Stimulated activated CD8-positive, alpha-beta memory T cell treated with anti-CD3 and anti-CD28 coated beads, Interleukin-15, amount 100 ng/mL, for 1 hour (primary cell): ENCODE measurements at regions not wholly inside any gene's neighbourhood (a gene's known extent, or its start where the extent isn't known, plus 50 kb on each side); places are given as distances from the start of the nearest gene placed in this dataset.

ENCODE experiments used
- DNase-seq: peaks from one replicate; pipeline ENCODE4 v3.0.0-alpha.2; 2020; ENCODE audit warnings: low read depth

DNA sequence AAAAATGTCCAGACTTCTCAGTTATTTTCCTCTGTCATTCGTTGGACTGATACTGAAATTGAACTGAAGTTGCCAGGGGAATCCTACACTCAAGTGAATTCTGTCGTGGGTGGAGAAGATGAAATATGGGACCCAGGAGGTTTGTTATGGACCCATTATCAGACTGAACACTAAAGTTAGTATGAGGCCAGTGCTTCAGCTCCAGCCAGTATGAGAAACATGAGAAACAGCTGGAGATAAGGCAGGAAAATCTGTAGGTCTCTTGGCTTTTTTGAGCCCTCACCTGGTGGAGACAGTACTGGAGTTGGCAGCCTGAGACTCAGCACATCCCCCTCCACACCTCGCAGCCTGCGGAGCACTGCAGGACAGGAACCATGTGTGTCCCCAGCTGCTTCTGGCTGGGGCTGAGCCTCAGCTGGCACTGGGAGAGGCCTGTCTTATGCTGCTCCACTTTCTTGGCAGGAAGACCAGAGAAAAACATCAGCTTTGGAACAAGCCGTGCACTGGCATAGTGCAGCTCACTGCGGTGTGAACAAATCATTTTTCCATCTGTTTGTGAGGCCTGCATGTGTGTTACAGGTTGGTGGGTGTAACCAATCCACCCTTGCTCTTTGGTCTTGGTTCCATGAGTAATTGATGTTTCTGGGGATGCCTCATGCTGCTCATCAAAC is 641.0 kb downstream of the FGF9 start:
- no peak for DNase-seq

DNA sequence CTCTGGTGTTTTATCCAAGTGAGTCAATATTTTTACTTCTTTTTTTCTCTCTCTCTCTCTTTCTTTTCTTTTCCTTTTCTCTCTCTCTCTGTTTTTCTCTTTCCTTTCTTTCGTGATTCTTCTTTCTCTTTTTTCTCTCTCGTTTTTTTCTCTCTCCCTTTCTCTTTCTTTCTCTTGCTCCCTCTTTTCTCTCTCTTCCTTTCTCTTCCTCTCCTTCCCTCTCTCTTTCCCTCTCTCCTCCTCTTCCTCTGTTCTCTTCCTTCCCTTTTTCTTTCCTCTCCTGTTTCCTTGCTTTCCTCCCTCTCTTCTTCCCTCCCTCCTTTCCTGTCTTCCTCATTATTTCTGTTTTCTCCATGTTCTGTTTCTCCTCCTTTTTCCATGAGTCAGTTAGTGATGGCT is 641.5 kb downstream of the FGF9 start:
- DNase-seq = no peak

DNA sequence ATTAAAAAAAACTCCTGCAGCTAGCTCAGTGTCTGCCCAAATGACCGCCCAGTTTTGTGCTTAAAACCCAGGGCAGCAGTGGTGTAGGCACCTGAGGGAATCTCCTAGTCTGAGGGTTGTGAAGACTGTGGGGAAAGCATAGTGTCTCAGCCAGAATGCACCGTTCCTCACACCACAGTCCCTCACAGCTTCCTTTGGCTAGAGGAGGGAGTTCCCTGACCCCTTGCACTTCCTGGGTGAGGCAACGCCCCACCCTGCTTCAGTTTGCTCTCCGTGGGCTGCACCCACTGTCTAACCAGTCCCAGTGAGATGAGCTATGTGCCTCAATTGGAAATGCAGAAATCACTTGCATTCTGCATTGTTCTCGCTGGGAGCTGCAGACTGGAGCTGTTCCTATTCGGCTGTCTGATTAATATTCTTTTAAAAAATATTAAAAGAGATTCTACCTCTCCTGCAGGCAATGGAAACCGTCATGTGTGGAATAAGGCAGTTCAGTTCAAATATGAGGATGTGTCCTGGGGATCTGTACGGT is 645.7 kb downstream of the FGF9 start:
- DNase-seq = no peak

DNA sequence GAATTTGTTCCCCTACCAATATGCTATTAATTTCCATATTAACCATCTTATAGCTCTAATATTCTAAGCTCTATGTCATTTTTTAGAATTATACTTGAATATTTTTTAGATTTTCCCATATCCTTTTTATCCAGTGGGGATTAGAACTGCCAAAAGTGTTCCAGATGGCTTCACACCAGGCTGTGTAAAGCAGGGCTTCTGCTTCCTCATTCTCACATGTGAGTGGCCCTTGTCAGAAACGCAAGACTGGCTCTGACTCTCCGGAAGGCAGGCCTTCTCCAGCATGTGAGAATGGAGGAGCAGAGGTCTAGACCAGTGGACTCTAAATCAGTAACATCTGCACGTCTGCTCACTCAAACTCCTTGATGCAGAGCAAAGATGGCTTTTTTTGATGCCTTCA is 650.1 kb downstream of the FGF9 start:
- no peak for DNase-seq

DNA sequence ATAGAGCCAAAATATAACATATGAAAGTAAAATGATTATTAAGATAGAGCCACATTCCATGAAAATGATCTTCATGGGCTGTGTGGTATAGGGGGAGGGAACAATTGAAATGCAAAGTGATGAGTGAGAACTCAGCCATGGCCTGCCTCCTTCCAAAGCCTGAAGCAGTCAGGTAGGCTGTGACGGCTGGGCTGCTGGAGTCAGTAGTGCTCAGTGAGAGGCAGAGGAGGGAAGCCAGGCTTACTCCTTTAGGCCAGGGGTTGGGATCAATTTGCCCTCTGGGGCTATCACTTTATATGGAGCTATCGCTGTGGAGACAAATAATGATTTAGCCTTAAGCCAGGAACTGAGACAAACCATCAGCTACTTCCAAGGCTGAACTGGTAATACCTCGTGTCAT is 654.9 kb downstream of the FGF9 start:
- DNase-seq = no peak

DNA sequence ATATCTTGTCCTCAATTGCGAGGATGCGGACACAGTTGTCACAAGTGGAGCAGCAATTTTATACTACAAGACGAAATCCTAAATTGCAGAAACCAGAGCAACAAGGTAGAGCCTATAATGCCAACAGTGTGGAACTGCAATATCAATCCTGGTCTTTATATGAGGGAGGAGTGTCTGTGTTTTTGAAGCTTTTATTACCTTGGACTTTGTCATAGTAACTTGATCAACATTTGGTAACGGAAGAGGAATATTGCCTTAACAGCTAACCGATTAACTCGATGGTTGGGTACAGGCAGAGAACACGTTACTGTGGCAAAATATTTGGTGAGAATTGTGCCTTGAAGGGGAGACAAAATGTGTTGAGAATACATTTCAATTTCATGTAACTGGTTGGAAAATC is 661.5 kb downstream of the FGF9 start:
- DNase-seq = no peak

DNA sequence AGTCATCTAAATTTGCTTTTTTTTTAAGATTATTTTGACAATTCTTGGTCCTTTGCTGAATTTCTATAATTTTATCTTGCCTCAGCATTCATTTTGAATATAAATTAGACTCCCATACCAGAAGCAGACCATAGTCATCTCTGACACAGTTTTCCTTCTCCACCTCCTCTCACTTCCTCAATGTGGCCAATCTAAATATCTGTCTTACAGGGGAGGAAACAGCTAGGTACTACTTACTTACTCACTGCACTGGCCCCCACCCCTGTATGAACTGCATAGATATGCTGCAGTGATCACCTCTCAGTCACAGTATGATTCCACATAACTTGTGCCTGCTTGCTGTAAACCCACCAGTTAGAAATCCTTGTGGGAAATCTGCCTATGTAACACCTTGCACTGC is 665.6 kb downstream of the FGF9 start:
- no peak for DNase-seq

DNA sequence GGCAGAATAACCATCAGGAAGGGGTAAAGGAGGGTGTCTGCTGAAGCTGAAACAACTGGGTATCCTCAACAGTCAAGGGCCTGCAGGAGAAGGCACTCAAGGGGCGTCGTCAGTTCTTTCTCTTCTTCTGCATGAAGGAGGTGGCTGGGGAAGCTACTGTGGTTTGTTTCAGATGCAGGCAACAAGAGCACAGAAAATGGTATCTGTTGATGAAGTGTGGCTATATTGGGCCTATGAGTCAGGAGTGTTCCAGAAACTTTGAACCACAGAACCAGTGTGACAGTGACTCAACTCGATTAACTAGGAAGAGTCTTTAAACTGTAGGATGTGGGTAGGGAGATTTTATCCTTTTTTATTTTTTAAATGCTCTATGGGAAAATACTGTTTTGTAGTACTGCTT is 686.3 kb downstream of the FGF9 start:
- DNase-seq = no peak

DNA sequence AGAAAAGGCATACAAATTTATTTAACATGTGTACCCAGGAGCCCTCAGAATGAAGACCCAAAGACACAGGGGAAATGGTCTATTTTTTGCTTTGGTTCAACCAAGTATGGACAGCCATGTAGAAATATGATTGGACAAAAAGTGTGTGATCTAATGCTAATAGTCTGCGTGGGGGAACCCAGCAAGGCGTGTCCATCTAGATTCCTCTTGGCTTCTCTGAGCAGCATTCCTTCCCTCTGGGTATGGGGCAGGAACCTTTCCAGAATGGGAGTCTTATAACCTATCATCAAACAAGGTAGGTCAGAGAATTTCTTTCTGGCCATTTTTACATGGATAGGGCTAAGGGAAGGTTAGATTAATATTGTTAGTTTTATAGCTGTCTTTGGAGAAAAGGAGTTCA is 698.2 kb downstream of the FGF9 start:
- DNase-seq = no peak

DNA sequence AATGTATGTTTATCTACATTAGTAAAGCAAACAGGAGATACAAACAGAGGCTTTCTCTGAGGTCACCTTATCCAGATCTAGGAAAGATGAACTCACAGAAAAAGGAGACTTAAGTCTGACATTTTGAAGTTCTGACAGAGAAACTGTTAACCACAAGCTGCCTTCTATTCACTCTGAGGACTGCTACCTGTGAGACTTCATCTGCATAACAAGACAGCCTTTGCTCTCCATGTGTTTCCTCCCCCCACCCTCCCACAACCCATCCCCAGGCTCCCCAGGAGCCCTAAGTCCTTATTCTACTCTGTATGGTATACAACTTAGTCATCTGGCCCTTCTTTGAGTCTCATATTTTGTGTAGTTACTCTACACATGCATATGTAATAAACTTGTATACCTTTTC is 699.0 kb downstream of the FGF9 start:
- DNase-seq = no peak

DNA sequence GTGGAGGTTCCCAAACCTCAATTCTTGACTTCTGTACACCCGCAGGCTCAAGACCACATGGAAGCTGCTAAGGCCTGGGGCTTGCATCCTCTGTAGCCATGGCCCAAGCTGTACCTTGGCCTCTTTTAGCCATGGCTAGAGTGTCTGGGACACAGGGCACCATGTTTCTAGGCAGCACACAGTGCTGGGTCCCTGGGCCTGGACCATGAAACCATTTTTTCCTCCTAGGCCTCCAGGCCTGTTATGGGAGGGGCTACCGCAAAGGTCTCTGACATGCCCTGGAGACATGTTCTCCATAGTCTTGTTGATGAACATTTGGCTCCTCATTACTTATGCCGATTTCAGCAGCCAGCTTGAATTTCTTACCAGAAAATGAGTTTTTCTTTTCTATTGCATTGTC is 701.4 kb downstream of the FGF9 start:
- no peak for DNase-seq

DNA sequence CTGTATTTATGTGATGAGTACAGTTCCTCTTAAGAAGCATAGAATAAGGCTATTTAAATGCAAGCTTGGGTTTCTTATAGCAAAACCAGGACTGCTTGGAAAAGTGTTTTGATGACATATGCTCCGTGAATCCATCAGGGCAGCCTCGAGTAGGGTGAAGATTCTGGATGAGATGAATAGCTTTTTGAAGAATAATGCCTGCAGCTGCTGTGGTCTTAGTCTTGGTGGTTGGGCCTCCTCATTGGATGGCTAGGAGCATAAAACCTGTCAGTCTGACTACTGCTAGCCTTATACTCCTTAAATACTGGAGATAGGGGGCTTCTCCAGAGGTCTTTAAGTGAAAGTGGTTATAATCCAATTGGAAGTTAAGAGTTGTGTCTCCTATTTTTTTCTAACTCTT is 704.3 kb downstream of the FGF9 start:
- no peak for DNase-seq

DNA sequence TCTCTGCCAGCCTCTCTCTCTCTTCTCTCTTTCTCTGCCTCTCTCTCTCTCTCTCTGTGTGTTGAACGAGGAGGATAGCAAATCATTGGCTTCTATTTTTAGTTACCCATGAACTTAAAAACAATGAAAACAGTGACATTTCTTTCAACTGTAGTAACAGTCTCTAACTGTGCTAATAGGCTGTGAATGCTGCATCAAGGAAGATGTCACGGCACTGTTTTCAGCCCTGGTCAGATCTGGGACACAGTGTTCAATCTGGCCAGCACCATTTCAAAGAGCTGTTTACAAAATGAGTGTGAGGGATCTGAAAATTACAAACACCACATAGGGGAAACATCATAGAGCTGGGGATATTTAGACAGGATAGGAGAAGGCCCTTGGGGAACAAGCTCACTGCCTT is 717.0 kb downstream of the FGF9 start:
- no peak for DNase-seq

DNA sequence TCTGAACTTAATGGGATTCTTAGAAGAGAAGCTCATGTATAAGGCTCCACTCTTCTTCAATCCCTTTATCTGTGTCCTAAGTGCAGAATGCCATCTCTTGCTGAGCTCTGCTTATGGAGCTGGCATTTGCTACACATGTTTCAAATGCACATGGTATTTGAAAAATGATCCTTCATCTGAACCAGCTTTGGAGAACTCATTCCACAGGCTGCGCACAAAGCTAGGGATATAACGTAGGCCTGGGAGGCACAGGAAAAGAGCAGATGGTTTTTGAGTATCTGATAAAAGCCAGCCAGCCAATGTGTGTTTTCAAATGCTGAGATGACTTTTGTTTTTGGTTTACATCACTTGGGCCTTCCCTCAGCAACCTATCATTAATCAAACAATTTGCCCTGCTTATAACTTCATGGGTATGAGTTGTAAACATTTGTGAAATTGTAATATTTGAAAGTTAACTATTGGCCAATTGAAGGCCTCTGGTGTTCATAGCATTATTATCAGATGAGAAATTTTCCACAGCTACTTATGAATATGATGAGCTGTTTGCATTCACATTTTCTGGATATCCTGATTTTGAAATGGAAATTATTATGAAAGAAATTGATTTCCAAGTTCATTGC is 729.0 kb downstream of the FGF9 start:
- DNase-seq = no peak

DNA sequence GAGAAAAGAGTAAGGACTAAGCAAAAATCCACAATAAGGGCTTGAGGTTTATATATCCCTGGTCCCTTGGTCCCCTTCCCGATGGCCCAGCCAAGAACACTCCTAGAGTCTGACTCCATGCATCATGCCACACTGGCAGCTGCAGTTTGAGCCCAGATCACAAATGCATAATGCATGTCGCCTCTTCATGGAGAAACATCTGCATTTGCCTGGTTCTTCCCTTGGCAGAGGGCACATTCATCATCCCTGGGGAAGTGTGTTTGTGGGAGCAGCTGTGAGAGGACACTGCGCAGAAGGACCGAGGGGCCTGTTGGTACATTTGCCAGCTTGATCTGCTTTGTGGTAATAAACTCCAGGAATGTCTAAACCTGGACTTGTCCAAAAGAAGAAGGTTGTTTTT is 731.8 kb downstream of the FGF9 start:
- DNase-seq = no peak

DNA sequence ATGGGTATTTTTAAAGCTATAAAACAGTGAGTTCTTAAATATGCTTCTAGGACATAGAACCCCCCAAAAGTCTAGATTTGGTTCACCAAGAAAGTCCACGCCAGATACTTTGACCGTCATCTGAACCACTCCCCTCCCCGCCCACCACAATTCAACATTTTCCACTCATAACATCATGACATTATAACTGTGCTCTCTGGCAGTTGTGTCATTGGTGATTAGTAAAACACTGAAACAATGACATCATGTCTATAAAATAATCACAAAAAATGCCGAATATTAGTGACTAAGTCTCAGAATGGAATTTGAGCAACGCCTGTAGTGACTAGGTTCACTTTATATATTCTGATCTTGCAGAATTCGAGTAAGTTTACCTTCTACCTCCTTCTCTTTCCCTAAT is 732.3 kb downstream of the FGF9 start:
- DNase-seq = no peak

DNA sequence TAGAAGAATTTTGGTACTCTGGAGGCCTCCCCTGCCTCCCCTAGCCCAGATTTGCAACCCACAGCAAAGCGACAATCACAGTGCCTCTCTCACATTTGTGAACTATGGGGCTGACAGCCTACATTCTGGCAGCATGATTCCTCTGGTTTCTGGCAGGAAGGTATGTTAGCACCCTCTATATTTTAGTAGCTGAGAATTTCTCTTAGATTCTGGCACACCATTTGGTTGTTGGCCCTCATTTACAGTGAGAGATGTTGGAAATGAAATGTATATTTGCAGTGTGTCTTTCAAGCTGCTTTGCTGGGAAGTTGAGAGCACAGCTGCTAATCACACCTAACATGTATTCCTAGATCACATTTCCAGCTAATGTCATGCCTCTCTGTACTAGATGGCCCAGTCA is 735.0 kb downstream of the FGF9 start:
- DNase-seq = no peak

DNA sequence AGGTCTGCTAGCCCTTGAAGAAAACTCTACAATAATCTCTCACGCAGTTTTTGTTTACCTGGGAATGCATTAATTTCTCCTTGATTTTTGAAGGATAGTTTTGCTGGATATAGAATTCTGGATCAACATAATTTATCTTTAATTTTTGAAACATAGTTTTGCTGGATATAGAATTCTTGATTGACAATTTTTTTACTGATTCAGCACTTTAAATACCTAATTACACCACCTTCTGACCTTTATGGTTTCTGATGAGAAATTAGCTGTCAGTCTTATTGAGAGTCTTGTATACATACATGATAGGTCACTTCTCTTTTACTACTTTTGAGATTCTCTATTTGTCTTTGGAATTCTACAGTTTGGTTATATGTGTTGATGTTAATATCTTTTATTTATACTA is 741.6 kb downstream of the FGF9 start:
- DNase-seq = no peak

DNA sequence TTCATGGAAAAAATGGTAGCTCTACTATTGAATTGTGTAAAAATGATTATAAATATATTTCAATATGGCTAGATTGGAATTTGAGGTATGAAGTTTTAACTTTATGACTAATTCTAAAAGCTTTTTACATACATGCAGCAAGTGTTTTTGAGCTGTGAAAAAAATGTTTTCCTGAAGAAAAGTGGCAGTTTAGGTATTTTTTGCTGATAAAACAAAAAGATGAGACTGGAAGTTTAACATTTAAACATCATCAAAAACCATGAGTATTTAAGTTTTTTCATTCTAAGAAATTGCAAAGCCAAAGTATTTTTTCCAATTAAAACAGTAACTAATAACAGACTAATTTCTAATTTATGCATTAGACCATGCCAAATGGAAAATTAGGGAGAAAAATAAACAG is 751.1 kb downstream of the FGF9 start:
- no peak for DNase-seq

DNA sequence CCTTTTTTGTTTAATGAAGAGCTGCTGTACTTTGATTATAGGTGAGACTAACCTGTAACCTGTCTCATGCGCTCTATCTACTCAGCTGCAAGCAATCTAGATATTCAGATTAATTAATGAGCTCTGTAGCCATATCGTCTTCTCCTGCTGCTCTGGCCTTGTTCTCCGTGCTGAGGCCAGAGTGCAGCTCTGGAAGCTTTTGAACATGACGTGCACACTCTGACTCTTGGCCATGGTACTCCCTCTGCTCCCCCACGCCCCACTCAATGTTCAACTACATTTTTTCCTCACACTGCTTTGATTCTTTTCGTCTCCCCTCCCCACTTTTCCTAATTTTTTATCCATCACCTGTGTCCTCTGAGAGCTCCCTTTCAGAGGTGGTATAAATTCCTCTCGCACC is 751.8 kb downstream of the FGF9 start:
- DNase-seq = no peak

DNA sequence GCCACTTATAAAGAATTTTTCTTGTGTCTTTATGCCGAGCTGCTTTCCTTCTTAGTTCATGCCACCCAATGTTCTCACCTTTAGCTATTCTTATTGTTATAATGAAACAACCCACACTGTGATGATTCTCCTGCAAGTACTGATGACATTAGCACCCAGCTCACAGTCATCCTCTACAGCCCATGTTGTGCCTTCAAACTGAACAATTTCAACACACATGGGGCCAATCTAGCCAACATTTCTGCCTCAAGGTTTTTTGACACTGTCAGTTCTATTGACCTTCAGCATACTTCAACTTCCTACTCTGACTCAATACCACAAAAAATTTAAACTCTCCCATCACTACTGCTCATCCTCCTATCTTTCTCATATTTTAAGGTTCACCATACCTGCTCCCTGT is 752.4 kb downstream of the FGF9 start:
- DNase-seq = no peak

DNA sequence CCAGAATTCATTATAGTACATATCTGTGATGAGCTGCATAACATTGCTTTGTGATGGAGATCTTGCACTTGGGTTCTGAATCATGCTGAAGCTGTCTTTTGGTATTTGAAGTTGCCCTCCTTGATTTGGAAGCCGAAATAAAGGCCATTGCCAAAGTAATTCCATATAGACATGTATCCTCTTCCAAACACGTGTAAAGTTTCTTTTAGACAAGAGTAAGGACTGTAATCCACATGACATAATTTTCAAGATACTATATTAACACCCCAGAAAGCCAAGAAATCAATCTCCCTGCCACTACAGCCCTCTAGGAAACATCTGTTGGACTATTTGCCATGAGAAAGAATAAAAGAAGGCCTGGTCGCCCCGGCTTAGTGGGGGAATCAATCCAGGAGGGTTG is 754.2 kb downstream of the FGF9 start:
- no peak for DNase-seq

DNA sequence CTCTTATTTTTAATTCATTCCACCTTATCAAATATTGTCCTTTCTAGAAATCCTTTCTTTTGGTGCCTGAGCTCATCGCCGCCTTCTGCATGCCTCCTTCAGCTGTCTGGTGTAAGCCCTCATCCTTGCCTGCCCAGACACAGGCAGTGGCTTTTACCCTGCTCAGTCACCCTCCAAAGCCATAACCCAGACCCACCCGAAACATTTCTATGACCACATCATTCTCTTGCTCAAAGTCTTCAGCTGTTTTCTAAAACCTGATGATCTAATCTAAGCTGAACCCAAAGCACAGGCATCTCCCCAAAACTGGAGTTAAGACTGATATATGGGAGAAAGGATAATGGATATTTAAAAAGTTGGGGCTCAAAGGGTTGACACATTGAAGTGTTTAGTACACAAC is 753.7 kb upstream of the SGCG start:
- DNase-seq = no peak

DNA sequence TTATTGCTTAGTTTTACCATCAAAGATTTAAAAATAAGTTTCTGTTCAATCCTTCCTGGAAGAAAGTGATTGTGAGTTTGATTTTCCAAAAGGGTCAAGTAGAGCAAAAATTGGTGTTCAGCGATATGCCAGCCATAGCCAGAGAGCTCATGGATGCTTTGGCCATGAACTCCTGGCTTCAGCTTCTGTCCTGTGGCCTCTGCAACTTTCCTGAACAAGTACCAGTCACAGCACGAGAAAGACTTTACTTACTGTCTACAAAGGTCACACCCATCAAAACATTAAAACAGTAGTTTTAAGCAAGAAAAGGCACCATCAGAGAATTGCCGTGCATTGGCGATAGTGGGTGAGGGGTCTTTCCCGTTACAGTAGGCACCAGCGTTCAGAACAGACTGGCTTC is 753.0 kb upstream of the SGCG start:
- no peak for DNase-seq
